ENCODE measurements at regions not wholly inside any gene's neighbourhood (a gene's known extent, or its start where the extent isn't known, plus 50 kb on each side); places are given as distances from the start of the nearest gene placed in this dataset.

- no peaks in the 10 kb centered on the region for H3K9me3 ChIP-seq (ENCODE audit: control insufficient read depth in 4 of 4, insufficient read depth in 3 of 4, low read length in 3 of 4)
- H3K4me1 ChIP-seq (ENCODE audit: control insufficient read depth in 5 of 5, insufficient read depth in 5 of 5, low read length in 5 of 5): no peaks in the 10 kb centered on the region
- no peak for DNase-seq
- 80 to 84% methylated on average over 4 of the region's 4 CpGs for WGBS, 2 donors
- H3K9ac ChIP-seq (ENCODE audit: insufficient read depth in 1 of 2, low read length in 2 of 2): no peak overlapping the region
- TF ChIP-seq CTCF (IDR thresholded peaks at IDR 0.05; ENCODE audit: control extremely low read depth, extremely low read depth): no peak
- ATAC-seq (ENCODE audit: insufficient read depth, low FRiP score): no peak
- H3K27ac ChIP-seq (ENCODE audit: low read depth in 1 of 2, low read length in 1 of 2): no peak overlapping the region
- H3K36me3 ChIP-seq (ENCODE audit: control insufficient read depth in 4 of 4, insufficient read depth in 4 of 4, low read length in 4 of 4): no peaks in the 10 kb centered on the region
- H3K4me3 ChIP-seq: no peak overlapping the region
- no peaks in the 10 kb centered on the region for H3K27me3 ChIP-seq (ENCODE audit: control insufficient read depth in 3 of 3, insufficient read depth in 3 of 3, low read length in 2 of 3)
Measured at GRCh38 chr10:36662571-36662970, 462.8 kb upstream of the ANKRD30A start.

DNA sequence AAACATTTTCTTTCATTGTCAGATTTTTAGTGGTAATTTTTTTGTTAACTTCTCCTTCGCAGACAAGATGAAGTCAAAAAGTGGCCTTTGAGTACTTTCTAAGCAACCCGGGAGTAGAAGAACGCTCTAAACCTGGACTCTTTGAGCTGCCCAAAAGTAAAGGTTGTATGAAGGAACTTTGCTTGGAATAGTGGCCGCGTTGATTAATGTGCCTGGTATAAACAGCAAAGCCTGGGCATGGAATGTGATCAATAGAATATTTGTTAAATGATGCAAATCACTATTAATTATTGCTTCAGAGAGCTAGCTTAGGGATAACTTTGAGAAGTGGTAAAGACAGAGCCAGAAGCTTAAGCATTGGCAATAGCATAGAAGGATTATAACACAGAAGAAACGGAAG is 475.1 kb upstream of the ANKRD30A start:
- ATAC-seq (ENCODE audit: insufficient read depth, low FRiP score) (no peak), DNase-seq (no peak)
- Histone ChIP-seq H3K4me3 (no peak overlapping the region), H3K27me3 (ENCODE audit: control insufficient read depth in 3 of 3, insufficient read depth in 3 of 3, low read length in 2 of 3) (no peaks in the 10 kb centered on the region), H3K4me1 (ENCODE audit: control insufficient read depth in 5 of 5, insufficient read depth in 5 of 5, low read length in 5 of 5) (no peaks in the 10 kb centered on the region), H3K27ac (ENCODE audit: low read depth in 1 of 2, low read length in 1 of 2) (no peak overlapping the region), H3K9me3 (ENCODE audit: control insufficient read depth in 4 of 4, insufficient read depth in 3 of 4, low read length in 3 of 4) (peaks cover 0 to 5% (median 2%) of the 10 kb centered on the region in 4 donors), H3K36me3 (ENCODE audit: control insufficient read depth in 4 of 4, insufficient read depth in 4 of 4, low read length in 4 of 4) (no peaks in the 10 kb centered on the region), H3K9ac (ENCODE audit: insufficient read depth in 1 of 2, low read length in 2 of 2) (no peak overlapping the region)
- no peak for TF ChIP-seq CTCF (IDR thresholded peaks at IDR 0.05; ENCODE audit: control extremely low read depth, extremely low read depth)
- WGBS, 2 donors: 87 to 91% methylated on average over 6 of the region's 6 CpGs

- WGBS, 2 donors: 86 to 88% methylated on average over 10 of the region's 10 CpGs
- Histone ChIP-seq H3K4me1 (ENCODE audit: control insufficient read depth in 5 of 5, insufficient read depth in 5 of 5, low read length in 5 of 5) (no peaks in the 10 kb centered on the region), H3K9me3 (ENCODE audit: control insufficient read depth in 4 of 4, insufficient read depth in 3 of 4, low read length in 3 of 4) (peaks cover 0 to 5% (median 2%) of the 10 kb centered on the region in 4 donors), H3K9ac (ENCODE audit: insufficient read depth in 1 of 2, low read length in 2 of 2) (no peak overlapping the region), H3K4me3 (no peak overlapping the region), H3K27me3 (ENCODE audit: control insufficient read depth in 3 of 3, insufficient read depth in 3 of 3, low read length in 2 of 3) (no peaks in the 10 kb centered on the region), H3K36me3 (ENCODE audit: control insufficient read depth in 4 of 4, insufficient read depth in 4 of 4, low read length in 4 of 4) (no peaks in the 10 kb centered on the region), H3K27ac (ENCODE audit: low read depth in 1 of 2, low read length in 1 of 2) (no peak overlapping the region)
- no peak for ATAC-seq (ENCODE audit: insufficient read depth, low FRiP score)
- TF ChIP-seq CTCF (IDR thresholded peaks at IDR 0.05; ENCODE audit: control extremely low read depth, extremely low read depth): no peak
- DNase-seq: no peak
Measured at GRCh38 chr10:36647540-36647939, 477.9 kb upstream of the ANKRD30A start.

DNA sequence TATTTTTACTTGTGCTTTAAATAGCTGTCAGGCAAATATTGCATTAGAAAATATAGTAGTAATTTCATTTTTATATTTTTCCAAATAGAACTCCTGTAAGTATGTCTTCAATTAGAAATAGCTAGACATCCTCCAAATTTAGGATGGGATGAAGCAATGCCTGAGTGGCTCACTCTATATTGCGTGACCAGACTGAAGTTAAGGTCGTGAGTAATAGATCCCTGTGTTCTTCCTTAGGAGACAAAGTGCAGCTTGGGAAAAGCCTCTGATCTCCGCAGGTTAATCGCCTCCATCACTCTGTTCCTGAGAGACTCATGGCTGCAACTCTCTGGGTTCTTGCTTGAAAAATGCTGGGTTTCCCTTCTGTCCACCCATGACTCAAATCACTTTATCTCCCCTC is 484.8 kb upstream of the ANKRD30A start:
- H3K4me3 ChIP-seq: no peak overlapping the region
- no peak for DNase-seq
- TF ChIP-seq CTCF (IDR thresholded peaks at IDR 0.05; ENCODE audit: control extremely low read depth, extremely low read depth): no peak
- no peak for ATAC-seq (ENCODE audit: insufficient read depth, low FRiP score)
- no peaks in the 10 kb centered on the region for H3K36me3 ChIP-seq (ENCODE audit: control insufficient read depth in 4 of 4, insufficient read depth in 4 of 4, low read length in 4 of 4)
- no peak overlapping the region for H3K9ac ChIP-seq (ENCODE audit: insufficient read depth in 1 of 2, low read length in 2 of 2)
- no peaks in the 10 kb centered on the region for H3K9me3 ChIP-seq (ENCODE audit: control insufficient read depth in 4 of 4, insufficient read depth in 3 of 4, low read length in 3 of 4)
- no peak overlapping the region for H3K27ac ChIP-seq (ENCODE audit: low read depth in 1 of 2, low read length in 1 of 2)
- H3K4me1 ChIP-seq (ENCODE audit: control insufficient read depth in 5 of 5, insufficient read depth in 5 of 5, low read length in 5 of 5): no peaks in the 10 kb centered on the region
- 86 to 99% methylated on average over 4 of the region's 4 CpGs for WGBS, 2 donors
- H3K27me3 ChIP-seq (ENCODE audit: control insufficient read depth in 3 of 3, insufficient read depth in 3 of 3, low read length in 2 of 3): peaks cover 0 to 3% (median 0%) of the 10 kb centered on the region in 3 donors
